Small intestine (tissue), 7 donors: ENCODE measurements at regions not wholly inside any gene's neighbourhood (a gene's known extent, or its start where the extent isn't known, plus 50 kb on each side); places are given as distances from the start of the nearest gene placed in this dataset.

Experiments
- DNase-seq, 2 donors: peaks; one replicate each; pipeline versions ENCODE4 v3.0.0 to v3.0.0-alpha.2; 2013
- FAIRE-seq: peaks from 2 replicates; lab custom pipeline; 2012; peaks lifted over from hg19 to GRCh38; lab: Jason Lieb, UNC
- H3K27ac ChIP-seq, 3 donors: one replicate each; pipeline ENCODE4 v1.5.1; 2013; ENCODE audit warnings: low read length in 2 of 3, mild to moderate bottlenecking in 2 of 3, control low read depth in 1 of 3, inconsistent platforms in 1 of 3, low read depth in 1 of 3, moderate library complexity in 1 of 3
- H3K27me3 ChIP-seq, 3 donors: one replicate each; pipeline ENCODE4 v1.6.1; 2013; ENCODE audit warnings: low read length in 3 of 3, inconsistent platforms in 1 of 3; ENCODE audit not compliant: control insufficient read depth in 3 of 3, insufficient read depth in 3 of 3
- H3K36me3 ChIP-seq, 3 donors: one replicate each; pipeline ENCODE4 v1.6.1; 2013; ENCODE audit warnings: low read length in 3 of 3, inconsistent platforms in 1 of 3, low read depth in 1 of 3, mild to moderate bottlenecking in 1 of 3, moderate library complexity in 1 of 3; ENCODE audit not compliant: control insufficient read depth in 3 of 3, insufficient read depth in 2 of 3
- H3K4me1 ChIP-seq, 3 donors: one replicate each; pipeline ENCODE4 v1.6.1; 2013; ENCODE audit warnings: low read length in 2 of 3, inconsistent platforms in 1 of 3, low read depth in 1 of 3, mild to moderate bottlenecking in 1 of 3, moderate library complexity in 1 of 3; ENCODE audit not compliant: control insufficient read depth in 3 of 3, insufficient read depth in 2 of 3
- H3K4me3 ChIP-seq, 3 donors: one replicate each; pipeline ENCODE4 v1.5.1; 2013; ENCODE audit warnings: low read length in 3 of 3, control low read depth in 1 of 3, inconsistent platforms in 1 of 3, low read depth in 1 of 3, mild to moderate bottlenecking in 1 of 3, moderate library complexity in 1 of 3
- H3K9me3 ChIP-seq, 2 donors: one replicate each; pipeline ENCODE4 v1.6.1; 2013; ENCODE audit warnings: low read depth in 1 of 2, low read length in 1 of 2; ENCODE audit not compliant: control insufficient read depth in 2 of 2, insufficient read depth in 1 of 2
- WGBS, 3 donors: extraction: QIAGEN DNeasy Blood & Tissue Kit; methylation state at CpG; one replicate each; pipeline ENCODE4 v1.1.7; 2013; 5-methylcytosine and 5-hydroxymethylcytosine counted together
- donor health status: healthy with polysubstance abuse.
- donor health status: control.
- donor health status: control.
- donor health status: Bipolar disorder and iron deficiency.
- donor health status: healthy.

DNA sequence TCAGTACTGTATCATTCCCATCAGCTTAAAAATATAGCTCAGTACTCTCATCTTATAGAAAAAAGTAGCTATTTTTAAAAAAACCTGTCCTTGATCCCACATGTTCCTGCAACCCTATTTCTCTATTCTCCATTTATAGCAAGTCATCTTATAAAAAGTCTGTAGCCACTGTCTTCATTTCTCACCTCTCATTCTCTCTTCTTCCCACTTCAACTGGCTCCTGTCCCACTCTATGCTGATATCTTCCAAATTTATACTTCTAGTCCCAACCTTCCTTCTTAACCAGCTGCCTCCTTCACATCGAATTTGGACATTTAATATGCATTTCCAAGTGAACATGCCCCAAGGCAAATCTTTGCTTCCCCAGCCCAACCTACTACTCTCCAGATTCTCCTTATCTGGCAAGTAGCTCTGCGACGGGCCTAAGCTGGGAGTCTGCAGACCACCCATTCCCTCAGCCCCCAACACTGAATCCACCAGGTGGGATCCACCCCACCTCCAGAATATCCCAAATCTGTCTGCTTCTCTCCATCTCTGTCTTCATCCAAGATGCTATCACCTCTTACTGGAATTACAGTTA, 52.0 kb upstream of the TANC2 start:
- no peaks in the 10 kb centered on the region for H3K9me3 ChIP-seq
- DNase-seq (no peak), FAIRE-seq (no peak)
- no peak overlapping the region for H3K27ac ChIP-seq
- WGBS, 3 donors: 90 to 93% (median 91%) methylated on average over 3 of the region's 3 CpGs
- peaks cover 0 to 2% (median 0%) of the 10 kb centered on the region in 3 donors for H3K4me1 ChIP-seq
- H3K27me3 ChIP-seq: no peaks in the 10 kb centered on the region
- H3K36me3 ChIP-seq: no peaks in the 10 kb centered on the region
- H3K4me3 ChIP-seq: no peak overlapping the region

DNA sequence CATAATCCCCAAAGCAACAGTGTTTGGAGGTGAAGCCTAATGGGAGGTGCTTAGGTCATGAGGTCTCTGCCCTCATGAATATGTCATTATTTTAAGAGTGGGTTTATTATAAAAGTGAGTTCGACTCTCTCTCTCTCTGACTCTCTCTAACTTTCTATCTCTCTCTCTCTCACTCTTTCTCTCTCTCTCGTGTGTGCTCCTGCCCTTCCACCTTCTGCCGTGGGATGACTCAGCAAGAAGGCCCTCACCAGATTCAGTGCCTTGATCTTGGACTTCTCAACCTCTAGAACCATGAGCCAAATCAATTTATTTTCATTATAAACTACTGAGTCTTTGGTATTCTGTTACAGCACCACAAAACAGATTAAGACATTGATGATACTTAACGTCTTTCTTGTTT, 53.7 kb upstream of the TANC2 start:
- DNase-seq (no peak), FAIRE-seq (no peak)
- Histone ChIP-seq H3K4me3 (no peak overlapping the region), H3K9me3 (no peaks in the 10 kb centered on the region), H3K27me3 (no peaks in the 10 kb centered on the region), H3K27ac (no peak overlapping the region), H3K36me3 (no peaks in the 10 kb centered on the region), H3K4me1 (peaks cover 0 to 2% (median 0%) of the 10 kb centered on the region in 3 donors)
- WGBS, 3 donors: 81 to 86% (median 82%) methylated on average over 4 of the region's 4 CpGs

DNA sequence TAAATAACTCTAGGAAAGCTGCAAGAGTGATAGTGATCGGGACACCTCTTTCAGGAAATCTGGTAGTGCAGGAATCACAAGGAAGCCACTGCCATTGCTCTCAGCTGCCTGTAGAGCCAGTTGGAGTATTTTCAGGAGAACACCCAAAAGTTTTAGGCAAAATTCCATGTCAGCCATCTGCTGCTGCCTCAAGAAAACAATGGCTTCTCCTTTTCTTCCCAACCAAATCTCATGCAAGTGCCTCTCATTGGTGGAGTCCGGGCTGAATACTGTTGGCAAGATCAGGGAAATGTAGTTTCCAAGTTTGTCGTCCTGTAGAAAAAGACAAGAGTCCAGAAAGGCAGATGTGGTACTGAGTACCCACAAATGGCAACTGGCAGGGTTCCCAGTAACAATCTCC, 54.9 kb upstream of the TANC2 start:
- no peak for FAIRE-seq
- Histone ChIP-seq H3K36me3 (no peaks in the 10 kb centered on the region), H3K27me3 (no peaks in the 10 kb centered on the region), H3K4me3 (no peak overlapping the region), H3K9me3 (no peaks in the 10 kb centered on the region), H3K4me1 (no peaks in the 10 kb centered on the region), H3K27ac (no peak overlapping the region)
- WGBS, 3 donors: 65 to 69% (median 68%) methylated on average over 3 of the region's 3 CpGs
- DNase-seq: no peak

DNA sequence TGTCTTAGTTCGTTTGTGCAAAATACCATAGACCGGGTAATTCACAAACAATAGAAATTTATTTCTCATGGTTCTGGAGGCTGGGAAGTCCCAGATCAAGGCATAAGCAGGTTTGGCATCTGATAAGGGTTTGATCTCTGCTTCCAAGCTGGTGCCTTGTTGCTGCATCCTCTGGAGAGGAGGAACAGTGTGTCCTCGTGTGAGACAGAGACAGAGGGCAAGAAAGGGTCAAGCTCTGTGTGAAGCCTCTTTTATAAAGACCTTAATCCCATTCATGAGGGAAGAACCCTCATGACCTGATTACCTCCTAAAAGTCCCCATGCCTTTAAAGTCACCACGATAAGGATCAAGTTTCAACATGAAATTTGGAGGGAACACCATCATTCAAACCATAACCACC, 55.8 kb upstream of the TANC2 start:
- Histone ChIP-seq H3K27me3 (no peaks in the 10 kb centered on the region), H3K27ac (no peak overlapping the region), H3K9me3 (no peaks in the 10 kb centered on the region), H3K4me3 (no peak overlapping the region), H3K4me1 (no peaks in the 10 kb centered on the region), H3K36me3 (no peaks in the 10 kb centered on the region)
- no peak for FAIRE-seq
- WGBS, 3 donors: 59 to 68% (median 59%) methylated on average over 4 of the region's 4 CpGs
- no peak for DNase-seq

DNA sequence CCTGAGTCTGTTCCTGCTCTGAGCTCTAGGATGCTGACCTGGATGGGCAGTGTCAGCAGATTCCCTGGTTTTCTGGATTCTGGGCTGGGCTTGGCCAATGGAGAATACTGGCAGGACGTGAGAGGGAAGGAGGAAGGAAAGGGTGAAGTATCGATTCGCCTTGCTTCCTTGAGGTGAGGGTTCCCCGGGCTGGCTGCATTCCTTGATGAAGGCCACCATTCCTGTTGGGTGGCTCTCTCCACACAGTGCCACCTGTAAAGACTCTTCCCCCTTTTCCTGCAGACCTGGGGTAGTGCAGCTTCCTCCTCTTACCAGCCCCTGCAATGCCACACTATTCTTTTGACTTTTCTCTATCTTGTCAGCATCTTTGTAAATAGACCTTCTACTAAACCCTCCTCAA, 58.1 kb upstream of the TANC2 start:
- FAIRE-seq: no peak
- H3K9me3 ChIP-seq: no peaks in the 10 kb centered on the region
- WGBS, 3 donors: 72 to 77% (median 76%) methylated on average over 4 of the region's 4 CpGs
- DNase-seq: no peak
- H3K4me1 ChIP-seq: no peaks in the 10 kb centered on the region
- H3K36me3 ChIP-seq: no peaks in the 10 kb centered on the region
- no peaks in the 10 kb centered on the region for H3K27me3 ChIP-seq
- no peak overlapping the region for H3K27ac ChIP-seq
- H3K4me3 ChIP-seq: no peak overlapping the region

DNA sequence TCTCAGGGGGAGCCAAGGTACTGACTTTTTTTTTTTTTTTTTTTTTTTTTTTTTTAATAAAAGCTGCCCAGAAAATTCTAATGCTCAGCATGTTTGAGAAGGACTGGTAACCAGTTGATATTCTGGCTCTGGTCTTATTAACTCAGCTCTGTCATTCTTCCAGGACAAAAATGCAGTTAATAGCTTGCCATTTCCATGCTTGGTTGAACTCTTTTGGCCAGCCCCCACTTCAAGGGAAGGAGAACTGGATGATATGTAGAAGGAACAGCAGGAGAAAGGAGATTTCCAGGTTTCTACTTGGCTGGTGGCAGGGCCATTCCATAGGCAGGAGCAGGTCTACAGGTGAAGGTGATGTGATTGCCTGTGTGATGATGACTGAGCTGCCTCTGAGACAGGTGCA, 59.2 kb upstream of the TANC2 start:
- Histone ChIP-seq H3K27ac (no peak overlapping the region), H3K4me1 (no peaks in the 10 kb centered on the region), H3K27me3 (no peaks in the 10 kb centered on the region), H3K4me3 (no peak overlapping the region), H3K36me3 (no peaks in the 10 kb centered on the region), H3K9me3 (no peaks in the 10 kb centered on the region)
- DNase-seq (no peak), FAIRE-seq (no peak)

DNA sequence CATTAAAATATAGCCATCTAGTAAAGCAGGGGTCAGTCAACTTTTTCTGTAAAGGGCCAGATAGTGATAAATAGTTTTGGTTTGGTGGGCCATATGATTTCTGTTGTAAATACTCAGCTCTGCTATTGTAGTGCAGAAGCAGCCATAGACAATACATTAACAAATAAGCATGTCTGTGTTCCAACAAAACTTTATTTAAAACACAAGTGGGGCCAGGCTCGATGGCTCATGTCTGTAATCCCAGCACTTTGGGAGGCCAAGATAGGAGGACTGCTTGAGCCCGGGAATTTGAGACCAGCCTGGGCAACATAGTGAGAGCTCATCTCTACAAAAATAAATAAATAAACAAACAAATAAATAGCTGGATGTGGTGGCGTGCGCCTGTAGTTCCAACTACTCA, 60.8 kb upstream of the TANC2 start:
- DNase-seq (no peak), FAIRE-seq (no peak)
- Histone ChIP-seq H3K36me3 (no peaks in the 10 kb centered on the region), H3K27ac (no peak overlapping the region), H3K4me3 (no peak overlapping the region), H3K27me3 (no peaks in the 10 kb centered on the region), H3K9me3 (no peaks in the 10 kb centered on the region), H3K4me1 (no peaks in the 10 kb centered on the region)
- 70 to 78% (median 73%) methylated on average over 4 of the region's 4 CpGs for WGBS, 3 donors

DNA sequence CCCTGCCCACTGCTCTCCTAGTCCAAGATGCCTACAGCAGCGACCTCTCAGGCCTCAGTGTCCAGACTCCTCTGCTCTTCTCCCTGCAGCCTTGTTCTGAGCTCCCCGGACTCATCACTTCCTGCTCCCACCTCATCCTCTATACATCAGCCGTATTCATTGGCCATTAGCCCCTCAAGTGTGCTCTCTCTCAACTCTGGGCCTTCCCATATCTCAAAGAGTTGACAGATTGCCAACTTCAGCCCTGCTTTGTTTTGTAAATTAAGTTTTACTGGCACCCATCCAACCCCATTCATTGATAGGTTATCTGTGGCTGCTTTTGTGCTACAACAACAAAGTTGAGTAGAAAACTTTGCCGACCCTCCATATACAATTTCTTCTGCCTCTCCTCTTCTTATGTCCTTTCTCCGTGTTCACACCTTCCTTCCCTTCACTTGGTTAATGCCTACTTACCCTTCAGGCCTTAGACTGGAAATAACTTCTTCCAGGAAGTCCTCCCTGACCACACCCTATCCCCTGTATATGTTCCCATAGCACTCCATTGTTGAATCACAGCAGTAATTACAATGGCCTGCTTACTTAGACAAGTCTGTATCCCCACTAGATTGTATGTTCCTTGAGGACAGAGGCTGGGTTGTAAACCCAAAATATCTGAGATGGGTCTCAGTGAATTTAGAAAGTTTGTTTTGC, 63.4 kb upstream of the TANC2 start:
- no peaks in the 10 kb centered on the region for H3K27me3 ChIP-seq
- 26 to 61% (median 39%) methylated on average over 5 of the region's 5 CpGs for WGBS, 3 donors
- peak in 1 of 2 donors; percentile 38 for DNase-seq
- no peaks in the 10 kb centered on the region for H3K36me3 ChIP-seq
- H3K27ac ChIP-seq: no peak overlapping the region
- H3K4me3 ChIP-seq: no peak overlapping the region
- no peaks in the 10 kb centered on the region for H3K9me3 ChIP-seq
- FAIRE-seq: no peak
- no peaks in the 10 kb centered on the region for H3K4me1 ChIP-seq

DNA sequence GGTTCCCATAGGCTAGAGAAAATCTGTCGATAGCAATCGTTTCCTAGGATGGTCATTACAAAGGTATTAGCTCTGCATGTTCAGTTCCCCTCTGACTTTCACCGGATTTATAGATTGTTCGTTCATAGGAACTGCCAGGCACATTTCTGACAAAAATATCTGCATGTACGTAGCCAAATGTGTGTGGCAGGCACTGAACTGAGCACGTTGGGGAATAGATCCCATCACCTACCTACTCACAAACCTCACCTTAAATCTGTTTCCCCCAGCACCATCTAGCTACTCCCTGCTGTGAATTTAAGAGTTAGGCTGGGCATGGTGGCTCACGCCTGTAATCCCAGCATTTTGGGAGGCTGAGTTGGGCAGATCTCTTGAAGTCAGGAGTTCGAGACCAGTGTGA, 64.5 kb upstream of the TANC2 start:
- H3K36me3 ChIP-seq: no peaks in the 10 kb centered on the region
- 92 to 96% (median 95%) methylated on average over 8 of the region's 8 CpGs for WGBS, 3 donors
- no peak overlapping the region for H3K27ac ChIP-seq
- H3K9me3 ChIP-seq: no peaks in the 10 kb centered on the region
- no peak for FAIRE-seq
- no peak overlapping the region for H3K4me3 ChIP-seq
- H3K4me1 ChIP-seq: no peaks in the 10 kb centered on the region
- H3K27me3 ChIP-seq: peaks cover 0 to 2% (median 0%) of the 10 kb centered on the region in 3 donors
- DNase-seq: no peak
